Ishikawa (cell line): ENCODE measurements at regions not wholly inside any gene's neighbourhood (a gene's known extent, or its start where the extent isn't known, plus 50 kb on each side); places are given as distances from the start of the nearest gene placed in this dataset.

Experiments used
- CEBPB ChIP-seq: IDR thresholded peaks from 2 replicates; pipeline ENCODE4 v1.6.1; 2012
- CREB1 ChIP-seq: IDR thresholded peaks from 2 replicates; pipeline ENCODE4 v1.6.1; 2012; ENCODE audit warnings: low read depth
- EGR1 ChIP-seq: IDR thresholded peaks from 2 replicates; pipeline ENCODE4 v1.6.1; 2012
- EP300 ChIP-seq: IDR thresholded peaks from 2 replicates; pipeline ENCODE4 v1.6.1; 2012; ENCODE audit warnings: borderline replicate concordance
- FOXM1 ChIP-seq: IDR thresholded peaks from 2 replicates; pipeline ENCODE4 v1.6.1; 2012; ENCODE audit warnings: low read depth, borderline replicate concordance
- NFIC ChIP-seq: IDR thresholded peaks from 2 replicates; pipeline ENCODE4 v1.6.1; 2012
- RAD21 ChIP-seq: IDR thresholded peaks from 2 replicates; pipeline ENCODE4 v1.6.1; 2012; ENCODE audit warnings: low read depth
- TAF1 ChIP-seq: IDR thresholded peaks from 2 replicates; pipeline ENCODE4 v1.6.1; 2012; ENCODE audit warnings: low read depth, mild to moderate bottlenecking
- TCF12 ChIP-seq: IDR thresholded peaks from 2 replicates; pipeline ENCODE4 v1.6.1; 2012; ENCODE audit warnings: low read depth
- TEAD4 ChIP-seq: IDR thresholded peaks from 2 replicates; pipeline ENCODE4 v1.6.1; 2012
- YY1 ChIP-seq: IDR thresholded peaks from 2 replicates; pipeline ENCODE4 v1.6.1; 2012; ENCODE audit warnings: low read depth
- ZBTB7A ChIP-seq: IDR thresholded peaks from 2 replicates; pipeline ENCODE4 v1.6.1; 2012; ENCODE audit warnings: low read depth
- TF ChIP-seq, protein P1 (sequence below): IDR thresholded peaks from 2 replicates; pipeline ENCODE4 v1.6.1; 2012
- TF ChIP-seq, protein P2 (sequence below): IDR thresholded peaks from 2 replicates; pipeline ENCODE4 v1.6.1; 2012; ENCODE audit warnings: low read depth, mild to moderate bottlenecking
- TF ChIP-seq, protein P3 (sequence below): IDR thresholded peaks from 2 replicates; pipeline ENCODE4 v1.6.1; 2012

DNA sequence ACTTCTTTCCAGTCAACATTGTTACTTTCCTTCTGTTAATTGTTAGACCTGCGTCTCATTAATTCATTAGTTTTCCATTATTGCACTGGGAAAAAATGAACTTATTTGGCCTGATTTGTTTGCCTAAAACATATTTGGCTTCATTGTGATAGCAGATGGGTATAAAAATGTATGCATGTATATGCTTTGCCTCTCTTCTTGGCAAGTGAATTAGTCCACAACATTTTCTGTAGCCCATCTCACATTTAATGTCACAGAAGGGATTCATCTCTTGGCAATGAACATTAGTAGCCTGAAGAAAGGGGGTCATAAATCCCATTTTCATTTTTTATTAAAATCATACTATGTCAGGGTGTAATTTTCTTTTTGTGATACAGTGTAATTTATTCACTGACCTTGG lies 125.2 kb downstream of the TUSC7 start:
- TF ChIP-seq NFIC: no peak
- no peak for TF ChIP-seq CREB1
- TF ChIP-seq, protein P1, sequence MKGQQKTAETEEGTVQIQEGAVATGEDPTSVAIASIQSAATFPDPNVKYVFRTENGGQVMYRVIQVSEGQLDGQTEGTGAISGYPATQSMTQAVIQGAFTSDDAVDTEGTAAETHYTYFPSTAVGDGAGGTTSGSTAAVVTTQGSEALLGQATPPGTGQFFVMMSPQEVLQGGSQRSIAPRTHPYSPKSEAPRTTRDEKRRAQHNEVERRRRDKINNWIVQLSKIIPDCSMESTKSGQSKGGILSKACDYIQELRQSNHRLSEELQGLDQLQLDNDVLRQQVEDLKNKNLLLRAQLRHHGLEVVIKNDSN: no peak
- no peak for TF ChIP-seq YY1
- TF ChIP-seq, protein P2, sequence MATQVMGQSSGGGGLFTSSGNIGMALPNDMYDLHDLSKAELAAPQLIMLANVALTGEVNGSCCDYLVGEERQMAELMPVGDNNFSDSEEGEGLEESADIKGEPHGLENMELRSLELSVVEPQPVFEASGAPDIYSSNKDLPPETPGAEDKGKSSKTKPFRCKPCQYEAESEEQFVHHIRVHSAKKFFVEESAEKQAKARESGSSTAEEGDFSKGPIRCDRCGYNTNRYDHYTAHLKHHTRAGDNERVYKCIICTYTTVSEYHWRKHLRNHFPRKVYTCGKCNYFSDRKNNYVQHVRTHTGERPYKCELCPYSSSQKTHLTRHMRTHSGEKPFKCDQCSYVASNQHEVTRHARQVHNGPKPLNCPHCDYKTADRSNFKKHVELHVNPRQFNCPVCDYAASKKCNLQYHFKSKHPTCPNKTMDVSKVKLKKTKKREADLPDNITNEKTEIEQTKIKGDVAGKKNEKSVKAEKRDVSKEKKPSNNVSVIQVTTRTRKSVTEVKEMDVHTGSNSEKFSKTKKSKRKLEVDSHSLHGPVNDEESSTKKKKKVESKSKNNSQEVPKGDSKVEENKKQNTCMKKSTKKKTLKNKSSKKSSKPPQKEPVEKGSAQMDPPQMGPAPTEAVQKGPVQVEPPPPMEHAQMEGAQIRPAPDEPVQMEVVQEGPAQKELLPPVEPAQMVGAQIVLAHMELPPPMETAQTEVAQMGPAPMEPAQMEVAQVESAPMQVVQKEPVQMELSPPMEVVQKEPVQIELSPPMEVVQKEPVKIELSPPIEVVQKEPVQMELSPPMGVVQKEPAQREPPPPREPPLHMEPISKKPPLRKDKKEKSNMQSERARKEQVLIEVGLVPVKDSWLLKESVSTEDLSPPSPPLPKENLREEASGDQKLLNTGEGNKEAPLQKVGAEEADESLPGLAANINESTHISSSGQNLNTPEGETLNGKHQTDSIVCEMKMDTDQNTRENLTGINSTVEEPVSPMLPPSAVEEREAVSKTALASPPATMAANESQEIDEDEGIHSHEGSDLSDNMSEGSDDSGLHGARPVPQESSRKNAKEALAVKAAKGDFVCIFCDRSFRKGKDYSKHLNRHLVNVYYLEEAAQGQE: no peak
- no peak for TF ChIP-seq TCF12
- TF ChIP-seq, protein P3, sequence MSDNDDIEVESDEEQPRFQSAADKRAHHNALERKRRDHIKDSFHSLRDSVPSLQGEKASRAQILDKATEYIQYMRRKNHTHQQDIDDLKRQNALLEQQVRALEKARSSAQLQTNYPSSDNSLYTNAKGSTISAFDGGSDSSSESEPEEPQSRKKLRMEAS: no peak
- TF ChIP-seq TAF1: no peak
- no peak for TF ChIP-seq ZBTB7A
- no peak for TF ChIP-seq EP300

DNA sequence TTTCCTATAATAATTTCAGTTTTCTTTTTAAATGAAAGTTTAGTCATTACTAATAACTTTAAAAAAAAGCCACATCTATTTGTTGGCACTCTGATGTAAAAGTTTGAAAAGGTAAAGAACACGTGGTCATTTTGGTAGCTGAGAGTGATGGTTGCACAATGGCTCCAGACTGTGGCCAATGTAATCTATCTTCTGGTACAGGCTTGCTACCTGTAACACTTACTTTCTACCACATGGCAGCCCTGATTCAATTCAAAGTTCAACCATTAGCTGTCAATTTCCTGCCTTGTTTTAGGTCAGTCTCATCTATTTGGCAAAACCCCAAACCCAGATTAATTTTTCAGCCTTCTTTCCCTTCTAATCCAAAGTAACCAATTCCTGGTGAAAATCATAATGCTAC lies 126.1 kb downstream of the TUSC7 start:
- TF ChIP-seq, protein P2: no peak
- TF ChIP-seq TEAD4 (no peak), RAD21 (no peak), TCF12 (no peak), CREB1 (no peak), FOXM1 (no peak), CEBPB (no peak), EGR1 (no peak), ZBTB7A (no peak), EP300 (no peak), TAF1 (no peak), NFIC (no peak), YY1 (no peak)
- TF ChIP-seq, protein P1: no peak
- TF ChIP-seq, protein P3: no peak

DNA sequence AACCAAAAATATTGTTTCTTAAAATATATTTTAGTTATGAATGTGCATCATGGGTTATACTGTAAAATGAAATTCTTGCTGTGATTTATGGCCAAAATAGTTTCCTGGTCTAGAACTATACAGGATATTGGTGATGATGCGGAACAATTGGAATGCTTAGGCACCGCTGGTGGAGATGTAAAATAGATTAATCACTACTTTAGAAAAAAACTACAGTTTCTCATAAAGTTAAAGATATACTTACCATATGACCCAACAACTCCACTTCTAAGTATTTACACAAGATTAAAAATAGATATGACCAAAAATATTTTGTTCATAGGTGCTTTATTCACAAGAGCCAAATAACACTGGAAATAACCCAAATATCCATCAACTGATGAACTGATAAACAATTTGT lies 126.7 kb downstream of the TUSC7 start:
- no peak for TF ChIP-seq TCF12
- TF ChIP-seq ZBTB7A: no peak
- TF ChIP-seq RAD21: no peak
- no peak for TF ChIP-seq CEBPB
- no peak for TF ChIP-seq TAF1
- TF ChIP-seq NFIC: no peak
- TF ChIP-seq EGR1: no peak
- no peak for TF ChIP-seq YY1

DNA sequence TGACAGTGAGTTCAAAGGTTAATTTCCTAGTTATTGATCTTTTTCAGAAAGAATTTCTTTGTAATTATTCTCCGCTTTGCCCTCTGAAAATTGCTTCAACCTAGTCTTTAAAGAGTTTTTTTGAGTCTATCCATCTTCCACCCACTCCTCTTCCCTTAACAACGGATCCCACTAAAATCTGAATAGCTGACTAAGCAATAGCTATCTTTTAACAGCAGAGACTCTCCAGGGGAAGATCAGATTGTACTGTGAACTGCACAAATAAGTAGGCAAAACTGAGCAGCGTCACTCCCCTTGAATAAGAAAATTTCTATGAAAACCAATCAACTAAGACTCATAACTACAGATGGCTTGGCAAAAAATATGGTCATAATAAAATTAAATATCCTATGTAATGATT lies 127.9 kb downstream of the TUSC7 start:
- no peak for TF ChIP-seq TCF12
- TF ChIP-seq CREB1: no peak
- TF ChIP-seq TEAD4: no peak

DNA sequence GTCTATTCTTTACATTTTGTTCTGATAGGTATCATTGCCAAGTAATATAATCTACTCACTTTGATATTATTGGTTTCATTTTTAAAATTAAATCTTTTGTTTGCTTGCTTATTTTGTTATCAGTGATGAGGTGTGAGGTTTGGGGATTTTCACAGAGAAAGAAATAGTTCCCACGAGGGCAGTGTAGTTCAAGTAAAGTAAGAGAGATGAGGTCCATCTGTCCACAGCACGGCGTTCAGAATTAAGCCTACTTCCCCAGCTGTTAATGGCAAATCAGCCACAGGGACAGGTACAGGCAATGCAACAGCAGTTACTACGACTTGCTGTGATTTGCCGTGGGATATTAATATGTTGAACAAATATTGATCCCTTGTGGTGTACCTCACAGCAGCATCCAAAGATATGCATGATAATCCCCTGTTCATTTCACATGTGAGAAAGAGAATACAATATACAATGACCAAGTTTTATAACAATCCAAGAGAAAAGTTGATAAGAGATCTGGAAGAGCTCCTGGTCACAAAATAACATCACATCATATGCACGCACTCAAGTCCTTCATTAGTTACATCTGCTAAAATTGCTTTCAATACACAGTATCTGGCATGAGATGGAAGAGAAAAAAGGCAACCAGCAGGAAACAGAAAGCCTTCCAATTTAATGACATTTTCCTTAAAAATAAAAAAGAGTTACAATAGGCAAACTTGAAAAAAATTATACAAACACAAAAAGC lies 131.6 kb downstream of the TUSC7 start:
- TF ChIP-seq ZBTB7A: no peak
- TF ChIP-seq TCF12: no peak
- TF ChIP-seq, protein P1: no peak
- no peak for TF ChIP-seq TAF1
- TF ChIP-seq FOXM1: no peak
- no peak for TF ChIP-seq NFIC
- TF ChIP-seq CREB1: no peak
- TF ChIP-seq, protein P3: no peak
